ENCODE measurements at regions not wholly inside any gene's neighbourhood (a gene's known extent, or its start where the extent isn't known, plus 50 kb on each side); places are given as distances from the start of the nearest gene placed in this dataset.
"Not testable (repeated sequence)": the region's sequence is repeated elsewhere in the genome, so short reads cannot be mapped to it uniquely, and the experiment has no call there.

- Histone ChIP-seq H3K27me3 (no peaks in the 10 kb centered on the region), H3K36me3 (no peaks in the 10 kb centered on the region), H3K27ac (no peak overlapping the region), H3K4me3 (no peak overlapping the region), H3K4me1 (no peaks in the 10 kb centered on the region), H3K9me3 (no peaks in the 10 kb centered on the region)
- WGBS, 2 donors: 47 to 51% methylated on average over 7 of the region's 7 CpGs
- DNase-seq (ENCODE audit: low spot score in 2 of 2): no peak
- TF ChIP-seq POLR2A (IDR thresholded peaks at IDR 0.05): no peak
- TF ChIP-seq EP300 (IDR thresholded peaks at IDR 0.05): no peak
- no peak for TF ChIP-seq CTCF (IDR thresholded peaks at IDR 0.05)
Observed at GRCh38 chr17:12227547-12227946, 206.9 kb downstream of the MAP2K4 start.

- no peak overlapping the region for H3K27ac ChIP-seq
- 70 to 78% methylated on average over 5 of the region's 5 CpGs for WGBS, 2 donors
- DNase-seq (ENCODE audit: low spot score in 2 of 2): no peak
- H3K4me1 ChIP-seq: no peaks in the 10 kb centered on the region
- no peaks in the 10 kb centered on the region for H3K27me3 ChIP-seq
- no peaks in the 10 kb centered on the region for H3K9me3 ChIP-seq
- TF ChIP-seq POLR2A (IDR thresholded peaks at IDR 0.05) (no peak), CTCF (IDR thresholded peaks at IDR 0.05) (no peak), EP300 (IDR thresholded peaks at IDR 0.05) (no peak)
- no peak overlapping the region for H3K4me3 ChIP-seq
- no peaks in the 10 kb centered on the region for H3K36me3 ChIP-seq
Observed at GRCh38 chr17:12229335-12229734, 208.7 kb downstream of the MAP2K4 start.

GRCh38 chr17:12230481-12231354 is 210.0 kb downstream of the MAP2K4 start:
- 46 to 47% methylated on average over 4 of the region's 4 CpGs for WGBS, 2 donors
- Histone ChIP-seq H3K9me3 (no peaks in the 10 kb centered on the region), H3K27ac (no peak overlapping the region), H3K4me1 (no peaks in the 10 kb centered on the region), H3K36me3 (no peaks in the 10 kb centered on the region), H3K27me3 (no peaks in the 10 kb centered on the region), H3K4me3 (no peak overlapping the region)
- DNase-seq (ENCODE audit: low spot score in 2 of 2): no peak
- TF ChIP-seq POLR2A (IDR thresholded peaks at IDR 0.05) (no peak), EP300 (IDR thresholded peaks at IDR 0.05) (no peak), CTCF (IDR thresholded peaks at IDR 0.05) (no peak)

- H3K4me3 ChIP-seq: no peak overlapping the region
- no peak overlapping the region for H3K27ac ChIP-seq
- DNase-seq (ENCODE audit: low spot score in 2 of 2): no peak
- no peaks in the 10 kb centered on the region for H3K36me3 ChIP-seq
- WGBS, 2 donors: 59 to 73% methylated on average over 2 of the region's 2 CpGs
- no peaks in the 10 kb centered on the region for H3K27me3 ChIP-seq
- H3K4me1 ChIP-seq: no peaks in the 10 kb centered on the region
- H3K9me3 ChIP-seq: no peaks in the 10 kb centered on the region
- TF ChIP-seq EP300 (IDR thresholded peaks at IDR 0.05) (no peak), CTCF (IDR thresholded peaks at IDR 0.05) (no peak), POLR2A (IDR thresholded peaks at IDR 0.05) (no peak)
Observed at GRCh38 chr17:12231355-12231682, 210.6 kb downstream of the MAP2K4 start.

- not testable (repeated sequence) for H3K27ac ChIP-seq
Observed at GRCh38 chr17:12239021-12239420, 218.3 kb downstream of the MAP2K4 start.

More at GRCh38 chr17:12239021-12239420, 218.3 kb downstream of the MAP2K4 start:
- H3K27me3 ChIP-seq; H3K4me1 ChIP-seq; H3K4me3 ChIP-seq; H3K36me3 ChIP-seq; DNase-seq (ENCODE audit: low spot score in 2 of 2); H3K9me3 ChIP-seq: not testable (repeated sequence)
- WGBS, 2 donors: 85 to 93% methylated on average over 5 of the region's 5 CpGs

Measured in tibial nerve (tissue), 4 donors.